Neural cell (in vitro differentiated cells): ENCODE measurements at regions not wholly inside any gene's neighbourhood (a gene's known extent, or its start where the extent isn't known, plus 50 kb on each side); places are given as distances from the start of the nearest gene placed in this dataset.

Experiments used
- EP300 ChIP-seq: fragments of 450-650 bp; conservative IDR thresholded peaks from 2 replicates; pipeline ENCODE4 v1.6.1; 2014; ENCODE audit warnings: antibody characterized with exemption, mild to moderate bottlenecking, moderate library complexity; ENCODE audit not compliant: poor library complexity, severe bottlenecking
- EZH2 ChIP-seq: fragments of 200-600, 300-800 bp; shearing (Covaris generic), sonication (generic); IDR thresholded peaks from 2 replicates; pipeline ENCODE4 v1.6.1; 2014; ENCODE audit warnings: antibody characterized with exemption, low read length, borderline replicate concordance, mild to moderate bottlenecking; ENCODE audit not compliant: insufficient read depth, poor library complexity, severe bottlenecking
- MXI1 ChIP-seq: fragments of 450-650 bp; conservative IDR thresholded peaks from 2 replicates; pipeline ENCODE4 v1.6.1; 2014; ENCODE audit warnings: antibody characterized with exemption, mild to moderate bottlenecking; ENCODE audit not compliant: poor library complexity, severe bottlenecking
- POLR2AphosphoS5 ChIP-seq: IDR thresholded peaks from 2 replicates; pipeline ENCODE4 v1.6.1; 2012
- RAD21 ChIP-seq: fragments of 450-650 bp; conservative IDR thresholded peaks from 2 replicates; pipeline ENCODE4 v1.6.1; 2014; ENCODE audit warnings: antibody characterized with exemption, mild to moderate bottlenecking, moderate library complexity
- TF ChIP-seq, protein P1 (sequence below): fragments of 450-650 bp; IDR thresholded peaks from 2 replicates; pipeline ENCODE4 v1.5.1; 2014; ENCODE audit warnings: antibody characterized with exemption, mild to moderate bottlenecking, moderate library complexity; ENCODE audit not compliant: poor library complexity, severe bottlenecking
- TF ChIP-seq, protein P2 (sequence below): IDR thresholded peaks from 2 replicates; pipeline ENCODE4 v1.6.1; 2012; ENCODE audit warnings: borderline replicate concordance

DNA sequence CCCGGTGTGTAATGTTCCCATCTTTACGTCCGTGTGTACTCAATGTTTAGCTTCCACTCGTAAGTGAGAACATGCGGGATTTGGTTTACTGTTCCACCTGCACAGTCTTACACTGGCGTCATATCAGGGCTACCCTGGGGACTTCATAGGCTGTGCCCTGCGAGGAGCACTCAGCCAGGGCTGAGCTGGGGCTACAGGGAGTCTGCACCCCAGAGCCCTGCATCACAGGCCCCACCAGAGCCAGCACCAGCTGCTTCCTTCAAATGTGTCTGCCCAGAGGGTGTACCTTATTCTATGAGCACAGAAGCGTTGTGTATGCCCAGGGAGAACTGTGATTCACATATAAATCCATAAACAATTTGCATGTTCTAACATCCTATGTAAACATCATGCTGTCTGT is 277.1 kb downstream of the TCERG1L start:
- TF ChIP-seq RAD21 = no peak
- no peak for TF ChIP-seq EZH2
- TF ChIP-seq, protein P1, sequence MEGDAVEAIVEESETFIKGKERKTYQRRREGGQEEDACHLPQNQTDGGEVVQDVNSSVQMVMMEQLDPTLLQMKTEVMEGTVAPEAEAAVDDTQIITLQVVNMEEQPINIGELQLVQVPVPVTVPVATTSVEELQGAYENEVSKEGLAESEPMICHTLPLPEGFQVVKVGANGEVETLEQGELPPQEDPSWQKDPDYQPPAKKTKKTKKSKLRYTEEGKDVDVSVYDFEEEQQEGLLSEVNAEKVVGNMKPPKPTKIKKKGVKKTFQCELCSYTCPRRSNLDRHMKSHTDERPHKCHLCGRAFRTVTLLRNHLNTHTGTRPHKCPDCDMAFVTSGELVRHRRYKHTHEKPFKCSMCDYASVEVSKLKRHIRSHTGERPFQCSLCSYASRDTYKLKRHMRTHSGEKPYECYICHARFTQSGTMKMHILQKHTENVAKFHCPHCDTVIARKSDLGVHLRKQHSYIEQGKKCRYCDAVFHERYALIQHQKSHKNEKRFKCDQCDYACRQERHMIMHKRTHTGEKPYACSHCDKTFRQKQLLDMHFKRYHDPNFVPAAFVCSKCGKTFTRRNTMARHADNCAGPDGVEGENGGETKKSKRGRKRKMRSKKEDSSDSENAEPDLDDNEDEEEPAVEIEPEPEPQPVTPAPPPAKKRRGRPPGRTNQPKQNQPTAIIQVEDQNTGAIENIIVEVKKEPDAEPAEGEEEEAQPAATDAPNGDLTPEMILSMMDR = no peak
- no peak for TF ChIP-seq POLR2AphosphoS5
- no peak for TF ChIP-seq EP300
- TF ChIP-seq MXI1 = no peak
- TF ChIP-seq, protein P2, sequence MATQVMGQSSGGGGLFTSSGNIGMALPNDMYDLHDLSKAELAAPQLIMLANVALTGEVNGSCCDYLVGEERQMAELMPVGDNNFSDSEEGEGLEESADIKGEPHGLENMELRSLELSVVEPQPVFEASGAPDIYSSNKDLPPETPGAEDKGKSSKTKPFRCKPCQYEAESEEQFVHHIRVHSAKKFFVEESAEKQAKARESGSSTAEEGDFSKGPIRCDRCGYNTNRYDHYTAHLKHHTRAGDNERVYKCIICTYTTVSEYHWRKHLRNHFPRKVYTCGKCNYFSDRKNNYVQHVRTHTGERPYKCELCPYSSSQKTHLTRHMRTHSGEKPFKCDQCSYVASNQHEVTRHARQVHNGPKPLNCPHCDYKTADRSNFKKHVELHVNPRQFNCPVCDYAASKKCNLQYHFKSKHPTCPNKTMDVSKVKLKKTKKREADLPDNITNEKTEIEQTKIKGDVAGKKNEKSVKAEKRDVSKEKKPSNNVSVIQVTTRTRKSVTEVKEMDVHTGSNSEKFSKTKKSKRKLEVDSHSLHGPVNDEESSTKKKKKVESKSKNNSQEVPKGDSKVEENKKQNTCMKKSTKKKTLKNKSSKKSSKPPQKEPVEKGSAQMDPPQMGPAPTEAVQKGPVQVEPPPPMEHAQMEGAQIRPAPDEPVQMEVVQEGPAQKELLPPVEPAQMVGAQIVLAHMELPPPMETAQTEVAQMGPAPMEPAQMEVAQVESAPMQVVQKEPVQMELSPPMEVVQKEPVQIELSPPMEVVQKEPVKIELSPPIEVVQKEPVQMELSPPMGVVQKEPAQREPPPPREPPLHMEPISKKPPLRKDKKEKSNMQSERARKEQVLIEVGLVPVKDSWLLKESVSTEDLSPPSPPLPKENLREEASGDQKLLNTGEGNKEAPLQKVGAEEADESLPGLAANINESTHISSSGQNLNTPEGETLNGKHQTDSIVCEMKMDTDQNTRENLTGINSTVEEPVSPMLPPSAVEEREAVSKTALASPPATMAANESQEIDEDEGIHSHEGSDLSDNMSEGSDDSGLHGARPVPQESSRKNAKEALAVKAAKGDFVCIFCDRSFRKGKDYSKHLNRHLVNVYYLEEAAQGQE = no peak
